AG10803 (cell line): ENCODE measurements at regions not wholly inside any gene's neighbourhood (a gene's known extent, or its start where the extent isn't known, plus 50 kb on each side); places are given as distances from the start of the nearest gene placed in this dataset.

Experiments
- DNase-seq: peaks from one replicate; pipeline ENCODE4 v3.0.0; 2010; ENCODE audit warnings: low read depth
- H3K4me3 ChIP-seq: 2 replicates; pipeline ENCODE4 v1.5.1; 2011; ENCODE audit warnings: mild to moderate bottlenecking, low read length, control low read depth
- CTCF ChIP-seq: conservative IDR thresholded peaks from 2 replicates; pipeline ENCODE4 v1.5.1; 2011; ENCODE audit warnings: mild to moderate bottlenecking, low read length, control low read depth, inconsistent platforms

GRCh38 chr13:32883474-32883873 lies 132.7 kb upstream of the KL start:
- no peak for TF ChIP-seq CTCF
- no peak overlapping the region for H3K4me3 ChIP-seq
- DNase-seq: peak; percentile 43

- TF ChIP-seq CTCF: no peak
- no peak for DNase-seq
- no peak overlapping the region for H3K4me3 ChIP-seq
Measured at GRCh38 chr13:32887617-32888016, 128.6 kb upstream of the KL start.

DNA sequence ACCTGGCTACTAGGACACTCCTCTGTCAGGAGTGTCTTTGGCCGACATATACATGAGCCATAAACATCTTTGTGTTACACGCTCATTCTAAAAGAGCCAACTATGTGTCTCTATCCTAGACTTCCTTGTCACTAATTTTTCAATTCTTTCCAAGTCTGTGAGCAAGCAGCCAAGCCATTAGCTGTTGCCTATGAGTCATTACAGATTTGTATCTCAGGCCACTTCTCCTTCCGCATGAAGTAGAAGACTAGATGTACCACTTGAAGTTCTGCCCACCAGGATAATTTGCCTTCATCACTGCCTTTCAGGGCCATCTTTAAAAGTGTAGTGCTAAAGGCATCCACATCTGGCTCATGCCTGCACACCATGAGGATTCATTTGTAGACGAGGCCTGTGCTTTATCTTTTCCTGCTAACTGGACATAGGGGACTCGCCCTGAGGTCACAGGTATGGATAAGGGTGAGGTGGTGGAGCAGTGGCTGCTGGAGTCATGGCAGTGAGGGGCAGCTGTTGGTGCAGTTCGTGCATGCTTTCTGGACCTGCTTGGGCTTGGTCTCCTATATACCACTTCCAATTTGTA lies 126.1 kb upstream of the KL start:
- peak; percentile 22 for DNase-seq
- H3K4me3 ChIP-seq: no peak overlapping the region

GRCh38 chr13:32893176-32893575 lies 123.0 kb upstream of the KL start:
- no peak overlapping the region for H3K4me3 ChIP-seq
- DNase-seq: no peak
- no peak for TF ChIP-seq CTCF

More for the DNA sequence above, 126.1 kb upstream of the KL start:
- no peak for TF ChIP-seq CTCF

- no peak overlapping the region for H3K4me3 ChIP-seq
- DNase-seq: peak; percentile 80
- no peak for TF ChIP-seq CTCF
Measured at GRCh38 chr13:32894589-32895001, 121.6 kb upstream of the KL start.

DNA sequence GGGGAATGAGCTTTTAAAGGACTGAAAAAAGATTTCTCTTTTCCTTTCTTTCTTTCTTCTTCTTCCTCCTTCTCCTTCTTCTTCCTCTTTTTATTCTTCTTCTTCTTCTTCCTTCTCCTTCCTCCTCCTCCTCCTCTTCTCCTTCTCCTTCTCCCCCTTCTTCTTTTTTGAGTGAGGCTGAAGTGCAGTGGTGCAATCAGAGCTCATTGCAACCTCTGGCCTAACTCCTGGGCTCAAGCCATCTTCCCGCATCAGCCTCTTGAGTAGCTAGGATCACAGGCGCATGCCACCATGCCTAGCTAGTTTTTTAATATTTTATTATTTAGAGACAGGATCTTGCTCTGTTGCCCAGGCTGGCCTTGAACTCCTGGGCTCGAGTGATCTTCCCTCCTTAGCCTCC lies 120.9 kb upstream of the KL start:
- H3K4me3 ChIP-seq: no peak overlapping the region
- no peak for TF ChIP-seq CTCF
- peak; percentile 11 for DNase-seq

GRCh38 chr13:32897296-32897695 lies 118.9 kb upstream of the KL start:
- no peak for TF ChIP-seq CTCF
- no peak overlapping the region for H3K4me3 ChIP-seq
- peak; percentile 42 for DNase-seq
